Mononuclear cell (primary cell): ENCODE measurements at regions not wholly inside any gene's neighbourhood (a gene's known extent, or its start where the extent isn't known, plus 50 kb on each side); places are given as distances from the start of the nearest gene placed in this dataset.

Experiments
- H3K27me3 ChIP-seq: 2 replicates; pipeline ENCODE4 v1.6.0; 2011; ENCODE audit warnings: low read length, control low read depth; ENCODE audit not compliant: insufficient read depth
- H3K4me1 ChIP-seq: 2 replicates; pipeline ENCODE4 v1.5.1; 2011; ENCODE audit warnings: mild to moderate bottlenecking, low read length, control low read depth; ENCODE audit not compliant: insufficient read depth
- H3K4me3 ChIP-seq: 2 replicates; pipeline ENCODE4 v1.5.1; 2011; ENCODE audit warnings: mild to moderate bottlenecking, low read length, moderate library complexity
- H3K9me3 ChIP-seq: 2 replicates; pipeline ENCODE4 v1.5.1; 2011; ENCODE audit warnings: low read depth, mild to moderate bottlenecking, control low read depth, low read length

DNA sequence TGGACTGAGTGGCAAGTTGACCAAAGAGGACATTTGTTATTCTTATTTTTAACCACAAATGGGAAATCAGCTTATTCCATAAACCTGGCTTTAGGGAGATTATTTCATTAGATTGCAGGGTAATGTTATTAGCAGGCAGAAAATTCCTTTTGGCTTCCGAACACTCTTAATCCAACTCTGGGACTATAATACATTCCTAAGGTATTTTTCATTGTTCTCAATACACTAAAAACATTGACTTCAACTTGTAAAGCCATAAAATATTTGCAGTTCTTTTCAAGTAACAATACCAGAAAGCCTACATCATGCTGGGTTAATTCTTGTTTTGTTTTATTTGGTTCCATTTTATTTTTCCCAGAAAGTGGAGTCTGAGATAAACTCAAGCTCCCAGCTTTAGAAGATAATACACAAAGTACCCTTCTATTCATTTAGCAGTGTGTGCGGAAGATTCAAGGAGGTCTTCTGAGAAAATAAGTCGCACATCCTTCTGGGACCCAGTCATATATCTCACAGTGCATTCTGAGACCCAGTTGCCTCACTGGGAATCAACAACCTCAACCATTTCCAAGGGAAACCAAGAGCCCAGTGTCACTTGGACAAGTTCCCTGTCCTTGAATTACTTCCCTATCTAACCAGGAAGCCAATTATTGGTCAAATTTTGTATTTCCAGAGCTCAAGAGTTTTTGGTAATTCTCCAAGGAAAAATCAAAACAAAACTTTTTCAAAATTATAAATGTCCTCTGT, 389.6 kb upstream of the DYNLRB2 start:
- Histone ChIP-seq H3K4me3 (no peak overlapping the region), H3K4me1 (no peaks in the 10 kb centered on the region), H3K9me3 (no peaks in the 10 kb centered on the region), H3K27me3 (no peaks in the 10 kb centered on the region)

DNA sequence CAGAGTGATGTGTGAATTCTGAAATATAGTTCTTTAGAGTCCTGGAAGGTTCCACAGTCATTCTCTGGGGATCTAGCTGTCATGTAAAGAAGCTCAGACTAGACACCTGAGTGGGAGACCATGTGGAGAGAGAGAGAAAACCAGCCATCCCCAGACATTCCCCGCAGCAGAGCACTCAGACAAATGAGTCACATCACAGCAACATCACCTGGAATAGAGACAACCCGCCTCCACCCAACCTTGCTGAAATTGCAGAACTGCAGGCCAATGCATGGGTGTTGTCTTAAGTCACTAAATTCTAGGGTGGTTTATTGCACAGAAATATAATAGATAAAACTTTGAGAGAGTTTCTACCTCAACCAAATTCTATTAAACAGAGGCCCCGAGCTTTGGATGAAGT, 392.0 kb upstream of the DYNLRB2 start:
- Histone ChIP-seq H3K9me3 (no peaks in the 10 kb centered on the region), H3K4me3 (no peak overlapping the region), H3K27me3 (no peaks in the 10 kb centered on the region), H3K4me1 (no peaks in the 10 kb centered on the region)

DNA sequence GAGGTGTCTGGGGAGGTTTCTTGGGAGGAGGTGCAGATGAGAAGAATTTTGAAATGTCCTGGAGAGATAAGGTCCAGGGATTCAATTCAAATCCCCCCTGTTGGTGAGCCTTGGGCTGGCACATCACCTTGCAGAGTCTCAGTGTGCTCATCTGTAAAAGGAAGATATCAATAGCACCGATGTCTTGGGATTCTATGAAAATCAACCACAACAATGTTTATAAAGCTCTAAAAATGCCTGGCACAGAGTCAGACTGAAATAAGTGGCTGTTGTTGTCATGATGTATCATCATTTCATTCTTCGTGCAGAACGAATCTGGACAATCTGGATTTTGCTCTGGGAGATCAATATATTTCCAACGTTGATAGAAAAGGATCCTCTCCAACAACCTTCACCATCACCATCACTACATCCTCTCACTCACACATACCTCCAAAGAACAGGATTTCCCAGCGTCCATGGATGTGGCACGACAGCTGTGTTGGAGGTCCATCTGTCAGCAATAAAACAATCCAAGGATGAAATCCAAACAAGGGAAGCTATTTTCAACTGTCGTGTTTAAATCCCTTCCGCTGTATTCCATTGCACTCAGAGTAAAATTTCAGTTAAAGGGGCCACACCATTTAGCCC, 393.7 kb upstream of the DYNLRB2 start:
- Histone ChIP-seq H3K27me3 (no peaks in the 10 kb centered on the region), H3K9me3 (no peaks in the 10 kb centered on the region), H3K4me3 (no peak overlapping the region), H3K4me1 (no peaks in the 10 kb centered on the region)

DNA sequence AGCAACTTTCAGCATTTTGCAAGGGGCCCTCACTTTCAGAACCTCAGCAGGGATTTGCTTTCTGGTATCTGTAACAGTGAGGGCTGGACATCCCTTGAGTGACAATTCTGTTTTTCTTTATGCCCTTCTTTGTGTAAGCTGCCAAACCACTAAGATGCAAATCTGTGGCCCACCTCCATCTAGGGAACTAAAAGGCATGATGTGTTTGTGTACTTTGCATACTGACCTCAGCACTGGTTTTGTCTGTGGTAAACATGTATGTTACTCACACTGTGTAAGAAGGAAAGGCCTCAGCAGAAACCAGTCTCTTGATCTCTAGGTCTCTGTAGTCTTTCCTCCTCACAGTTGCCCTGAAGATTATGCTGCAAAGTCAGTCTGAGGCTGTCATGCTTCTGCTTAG, 396.6 kb upstream of the DYNLRB2 start:
- no peaks in the 10 kb centered on the region for H3K27me3 ChIP-seq

DNA sequence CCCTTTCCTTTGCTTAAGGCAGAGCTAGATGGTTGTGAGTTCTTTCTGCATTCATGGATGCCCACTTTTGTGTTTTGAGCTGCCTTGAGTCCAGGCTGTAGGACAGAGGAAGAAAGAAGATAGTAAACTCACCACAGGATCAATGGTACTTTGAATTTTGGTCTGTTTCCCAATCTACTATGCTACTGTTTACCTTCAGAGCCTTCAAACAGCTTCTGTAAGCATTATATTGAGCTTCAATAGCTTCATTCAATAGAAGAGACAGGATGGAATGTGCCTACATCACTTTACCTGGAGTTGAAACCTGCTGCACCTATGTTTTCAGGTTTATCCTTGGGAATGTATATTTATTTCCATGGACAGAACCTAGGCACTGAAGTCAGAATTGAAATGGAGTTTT, 397.9 kb upstream of the DYNLRB2 start:
- Histone ChIP-seq H3K9me3 (no peaks in the 10 kb centered on the region), H3K4me1 (no peaks in the 10 kb centered on the region), H3K27me3 (no peaks in the 10 kb centered on the region), H3K4me3 (no peak overlapping the region)

More for the DNA sequence above, 396.6 kb upstream of the DYNLRB2 start:
- no peak overlapping the region for H3K4me3 ChIP-seq
- no peaks in the 10 kb centered on the region for H3K4me1 ChIP-seq
- H3K9me3 ChIP-seq = no peaks in the 10 kb centered on the region

DNA sequence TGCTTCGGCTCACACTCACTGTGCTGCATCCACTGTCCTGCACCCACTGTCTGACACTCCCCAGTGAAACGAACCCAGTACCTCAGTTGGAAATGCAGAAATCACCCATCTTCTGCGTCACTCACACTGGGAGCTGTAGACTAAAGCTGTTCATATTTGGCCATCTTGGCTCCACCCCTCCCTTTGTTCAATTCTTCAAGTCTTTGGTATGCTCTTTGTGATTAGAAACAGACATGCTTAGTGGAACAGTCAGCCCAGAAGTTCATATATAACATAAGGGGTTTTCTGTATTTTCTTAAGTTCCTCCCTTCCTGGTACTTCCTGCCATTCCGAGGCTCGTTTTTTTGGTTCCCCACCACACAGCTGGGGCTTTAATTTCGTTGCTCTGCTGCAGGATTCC, 398.5 kb upstream of the DYNLRB2 start:
- Histone ChIP-seq H3K9me3 (no peaks in the 10 kb centered on the region), H3K4me3 (no peak overlapping the region), H3K27me3 (no peaks in the 10 kb centered on the region), H3K4me1 (no peaks in the 10 kb centered on the region)

DNA sequence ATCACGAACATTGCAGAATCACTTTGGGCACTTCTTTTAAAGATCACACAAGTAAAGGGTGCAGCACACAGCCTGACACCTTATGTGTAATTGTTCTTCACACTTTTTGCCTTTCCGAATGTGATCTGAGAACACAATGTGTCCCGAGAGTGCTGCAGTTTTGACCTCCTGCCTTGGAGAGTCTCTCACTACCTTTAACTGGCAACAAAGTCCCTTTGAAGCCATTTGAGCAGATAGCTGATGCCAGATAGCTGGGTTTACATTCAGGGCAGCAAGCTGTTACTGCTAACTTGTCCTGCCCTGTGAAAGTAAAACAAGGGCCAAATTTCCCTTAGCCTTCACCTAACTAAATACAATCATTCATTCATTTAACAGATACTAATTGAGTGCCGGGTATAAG, 411.0 kb upstream of the DYNLRB2 start:
- Histone ChIP-seq H3K4me3 (no peak overlapping the region), H3K4me1 (no peaks in the 10 kb centered on the region), H3K27me3 (no peaks in the 10 kb centered on the region), H3K9me3 (no peaks in the 10 kb centered on the region)

DNA sequence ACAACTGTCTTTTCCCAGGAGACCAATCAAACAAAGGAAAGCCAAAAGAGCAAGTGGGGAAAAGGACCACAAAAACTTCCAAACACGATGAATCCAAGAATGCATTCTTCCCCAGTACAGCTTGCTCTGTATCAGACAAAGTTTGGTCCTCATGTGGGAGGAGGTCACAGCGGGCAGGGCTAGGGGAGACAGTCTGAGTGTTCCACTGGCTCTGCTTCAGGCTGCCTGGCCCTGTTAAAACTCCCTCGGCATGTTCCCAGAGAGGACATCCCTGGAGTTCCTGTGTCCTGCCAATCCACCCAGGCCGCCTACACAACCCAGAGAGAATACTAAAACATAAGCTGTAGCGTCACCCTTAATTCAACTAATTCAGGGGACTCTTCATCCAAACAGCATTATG, 415.1 kb upstream of the DYNLRB2 start:
- no peaks in the 10 kb centered on the region for H3K9me3 ChIP-seq
- H3K4me1 ChIP-seq = no peaks in the 10 kb centered on the region
- H3K27me3 ChIP-seq = no peaks in the 10 kb centered on the region
- no peak overlapping the region for H3K4me3 ChIP-seq

DNA sequence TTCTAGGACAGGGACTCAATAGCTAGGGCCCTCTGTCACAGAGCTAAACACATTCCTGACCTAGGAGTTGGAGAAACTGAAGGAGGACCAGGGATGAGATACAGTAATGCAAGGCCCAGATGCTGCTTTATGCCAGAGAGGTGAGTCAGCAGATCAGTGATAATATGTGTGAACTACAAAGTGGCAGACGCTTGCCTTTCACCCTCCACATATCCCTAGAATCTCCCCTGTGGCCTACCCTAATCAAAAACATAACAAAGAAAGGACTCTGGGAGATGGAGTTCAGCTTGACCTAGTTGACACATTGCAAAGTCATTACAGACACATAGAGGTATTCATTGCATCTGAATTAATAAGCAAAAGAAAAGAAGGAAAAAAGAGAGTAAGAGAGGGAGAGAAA, 417.6 kb upstream of the DYNLRB2 start:
- H3K27me3 ChIP-seq = no peaks in the 10 kb centered on the region

DNA sequence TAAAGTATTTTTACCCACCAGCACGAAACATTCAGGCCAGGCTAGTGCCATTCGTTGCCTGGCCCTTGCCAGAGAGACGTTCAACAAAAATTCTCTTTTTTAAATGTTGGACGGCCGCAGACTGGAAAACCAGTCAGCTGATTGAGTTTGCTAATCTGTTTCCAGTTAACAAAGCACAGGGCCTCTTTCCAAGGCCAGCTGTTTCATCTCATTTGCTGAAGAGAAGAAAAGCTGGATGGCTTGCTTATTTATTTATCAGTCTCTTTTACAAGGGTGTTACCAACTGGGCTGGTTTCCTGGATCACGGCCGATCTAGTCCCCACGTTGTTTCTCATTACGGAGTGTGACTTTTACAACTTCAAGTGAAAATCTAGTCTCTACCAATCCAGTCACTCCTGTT, 418.7 kb upstream of the DYNLRB2 start:
- H3K27me3 ChIP-seq = no peaks in the 10 kb centered on the region
- no peak overlapping the region for H3K4me3 ChIP-seq
- no peaks in the 10 kb centered on the region for H3K9me3 ChIP-seq
- H3K4me1 ChIP-seq = no peaks in the 10 kb centered on the region

More for the DNA sequence above, 417.6 kb upstream of the DYNLRB2 start:
- H3K9me3 ChIP-seq = no peaks in the 10 kb centered on the region
- H3K4me3 ChIP-seq = no peak overlapping the region
- H3K4me1 ChIP-seq = no peaks in the 10 kb centered on the region

DNA sequence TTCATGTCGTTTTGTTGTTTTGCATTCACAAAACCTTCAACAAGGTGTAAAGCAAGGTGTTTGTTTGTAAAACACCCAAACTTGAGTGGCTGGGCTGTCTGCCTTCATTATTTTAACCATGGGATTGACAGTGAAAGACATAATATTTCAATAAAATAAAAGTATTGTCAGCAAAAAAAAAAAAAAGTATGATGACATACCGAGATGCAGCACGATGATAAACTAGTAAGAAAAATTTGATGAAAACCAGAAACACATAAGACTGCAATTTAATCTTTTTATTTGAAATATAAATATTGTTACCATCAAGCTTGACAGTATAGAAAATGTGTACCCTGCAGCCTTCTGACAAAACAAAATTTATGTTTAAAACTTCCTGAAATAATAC, 419.3 kb upstream of the DYNLRB2 start:
- H3K4me3 ChIP-seq = no peak overlapping the region
- no peaks in the 10 kb centered on the region for H3K9me3 ChIP-seq
- no peaks in the 10 kb centered on the region for H3K27me3 ChIP-seq

DNA sequence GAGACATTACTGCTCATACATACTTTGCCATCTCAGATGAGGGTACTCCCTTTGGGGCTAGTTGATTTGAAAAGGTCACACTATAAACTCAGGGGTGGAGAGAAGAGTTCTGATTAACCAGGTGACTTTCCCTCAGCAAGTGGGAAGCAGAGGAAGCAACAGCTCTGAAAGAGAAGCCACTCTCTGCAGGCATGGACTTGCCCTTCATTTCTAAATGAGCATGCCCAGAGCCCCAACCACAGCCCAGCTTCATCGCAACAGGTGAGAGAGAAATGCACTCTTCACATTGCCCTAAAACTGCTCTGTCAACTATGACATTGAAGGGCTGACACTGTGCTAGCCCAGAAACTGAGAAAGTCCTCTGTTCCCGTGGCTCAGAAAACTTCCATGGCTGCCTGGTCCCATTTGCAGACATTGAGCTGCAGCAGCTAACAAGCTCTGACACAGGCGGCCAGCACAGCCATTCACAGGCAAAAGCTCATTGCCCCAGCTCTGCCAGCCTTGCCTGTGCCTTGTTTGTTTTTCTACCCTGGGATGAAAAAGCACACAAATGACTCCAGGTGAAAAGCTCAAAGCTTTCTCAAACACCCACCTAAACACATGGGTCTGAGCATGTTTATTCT, 419.8 kb upstream of the DYNLRB2 start:
- H3K27me3 ChIP-seq = no peaks in the 10 kb centered on the region
- H3K9me3 ChIP-seq = no peaks in the 10 kb centered on the region
- no peaks in the 10 kb centered on the region for H3K4me1 ChIP-seq
- H3K4me3 ChIP-seq = no peak overlapping the region

More for the DNA sequence above, 419.3 kb upstream of the DYNLRB2 start:
- no peaks in the 10 kb centered on the region for H3K4me1 ChIP-seq

DNA sequence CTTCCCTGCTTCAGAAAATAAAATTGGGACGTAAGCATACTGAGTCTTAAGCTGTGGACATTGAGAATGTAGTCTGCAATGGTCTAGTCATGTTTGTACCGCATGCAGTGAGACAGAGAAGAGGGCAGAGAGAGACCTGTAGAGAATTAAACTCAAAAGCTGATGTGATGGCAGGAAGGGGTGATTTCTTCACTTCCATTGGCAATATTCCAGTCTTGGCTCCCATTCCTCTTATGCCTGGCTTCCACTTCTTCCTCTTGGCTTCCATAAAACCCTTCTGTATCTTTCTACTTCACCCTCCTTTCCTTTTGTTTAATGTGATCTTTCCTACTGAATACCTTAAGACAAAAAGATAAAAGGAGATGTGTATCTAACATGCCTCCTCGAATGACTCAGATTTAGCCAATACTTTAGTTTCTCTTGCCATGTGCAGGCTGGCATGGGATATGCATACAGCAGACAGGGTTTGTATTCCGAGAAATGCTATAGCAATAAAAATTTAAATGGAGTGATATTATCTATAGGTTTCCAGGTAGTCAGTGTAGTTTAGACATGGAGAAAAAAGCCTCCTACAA, 423.1 kb upstream of the DYNLRB2 start:
- Histone ChIP-seq H3K9me3 (no peaks in the 10 kb centered on the region), H3K27me3 (no peaks in the 10 kb centered on the region), H3K4me1 (no peaks in the 10 kb centered on the region), H3K4me3 (no peak overlapping the region)

DNA sequence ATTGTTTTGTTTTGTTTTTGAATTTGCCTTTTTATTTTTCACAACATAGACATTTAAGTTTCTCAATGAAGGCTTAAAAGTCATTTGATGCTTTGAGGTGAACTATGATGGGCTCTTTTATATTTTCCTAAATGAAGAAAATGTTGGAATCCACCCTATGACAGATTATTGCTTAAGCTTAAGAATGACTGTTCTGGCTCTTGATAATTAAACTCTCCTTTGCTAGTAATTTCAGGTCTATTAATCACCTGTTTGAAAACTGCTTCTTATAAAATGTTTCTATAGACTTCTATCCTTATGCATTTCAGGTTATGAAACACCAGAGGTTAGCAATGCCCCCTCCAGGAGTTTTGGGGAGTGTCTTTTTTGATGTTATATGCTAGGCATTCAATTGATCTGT, 424.1 kb upstream of the DYNLRB2 start:
- H3K4me3 ChIP-seq = no peak overlapping the region
- no peaks in the 10 kb centered on the region for H3K9me3 ChIP-seq
- H3K27me3 ChIP-seq = no peaks in the 10 kb centered on the region

DNA sequence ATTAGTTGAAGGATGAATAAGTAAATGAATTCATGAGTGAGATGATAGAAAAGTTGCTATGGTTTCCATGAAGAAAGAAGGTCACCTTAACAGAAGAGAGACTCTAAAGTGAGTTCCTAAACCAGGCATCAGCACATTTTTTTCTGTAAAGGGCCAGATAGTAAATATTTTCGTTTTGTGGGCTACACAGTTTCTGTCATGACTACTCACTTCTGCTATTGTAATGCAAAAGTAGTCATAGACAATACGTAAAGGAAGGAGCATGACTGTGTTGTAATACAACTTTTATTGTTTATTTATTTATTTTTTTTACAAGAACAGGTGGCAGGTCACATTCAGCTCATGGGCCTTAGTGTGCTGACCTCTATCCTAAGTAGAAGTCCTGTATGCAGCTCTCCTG, 426.1 kb upstream of the DYNLRB2 start:
- H3K27me3 ChIP-seq = no peaks in the 10 kb centered on the region
- no peaks in the 10 kb centered on the region for H3K4me1 ChIP-seq
- H3K9me3 ChIP-seq = no peaks in the 10 kb centered on the region
- H3K4me3 ChIP-seq = no peak overlapping the region

More for the DNA sequence above, 424.1 kb upstream of the DYNLRB2 start:
- H3K4me1 ChIP-seq = no peaks in the 10 kb centered on the region
